SK-N-MC (cell line): ENCODE measurements at regions not wholly inside any gene's neighbourhood (a gene's known extent, or its start where the extent isn't known, plus 50 kb on each side); places are given as distances from the start of the nearest gene placed in this dataset.

Experiments used
- EZH2 ChIP-seq: fragments of 200-600 bp; sonication (generic); IDR thresholded peaks from one replicate; pipeline ENCODE4 v1.6.1; 2017; ENCODE audit warnings: antibody characterized with exemption
- POLR2AphosphoS5 ChIP-seq: IDR thresholded peaks from 2 replicates; pipeline ENCODE4 v1.6.1; 2012; ENCODE audit warnings: mild to moderate bottlenecking, low read depth, low read length, borderline replicate concordance

DNA sequence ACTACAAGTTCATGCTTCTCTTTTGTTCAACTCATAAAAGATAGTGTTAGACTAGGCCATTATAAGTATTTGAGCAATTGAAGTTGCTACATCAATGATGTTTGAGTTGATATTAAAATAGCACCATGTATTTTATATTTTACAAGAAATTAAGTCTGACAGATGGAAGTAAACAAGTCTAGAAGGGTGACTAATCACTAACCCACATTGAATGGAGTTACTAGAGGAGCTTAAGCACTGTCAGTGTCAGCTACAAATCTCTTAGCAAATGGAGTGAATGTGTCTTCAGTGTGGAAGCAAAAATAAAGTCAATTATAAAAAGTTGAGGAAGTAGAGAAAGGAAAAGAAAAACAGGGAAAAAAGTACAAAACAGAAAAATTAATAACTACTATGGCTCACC is 592.5 kb downstream of the PCDH18 start:
- no peak for TF ChIP-seq POLR2AphosphoS5
- TF ChIP-seq EZH2: no peak
